Lung (tissue), 11 donors: ENCODE measurements at regions not wholly inside any gene's neighbourhood (a gene's known extent, or its start where the extent isn't known, plus 50 kb on each side); places are given as distances from the start of the nearest gene placed in this dataset.

ENCODE experiments used
- ATAC-seq: fragments of 200-7000 bp; cut with Tn5 transposase; one replicate; pipeline ENCODE4 v1.9.1; 2020; ENCODE audit warnings: moderate number of reproducible peaks; ENCODE audit not compliant: insufficient read depth, low FRiP score
- DNase-seq, 3 donors: peaks; one replicate each; pipeline ENCODE4 v3.0.0-alpha.2; 2013 to 2017
- H3K27ac ChIP-seq, 2 donors: one replicate each; pipeline ENCODE4 v1.5.1; 2013; ENCODE audit warnings: mild to moderate bottlenecking in 2 of 2, moderate library complexity in 2 of 2, control low read depth in 1 of 2, inconsistent platforms in 1 of 2, low read depth in 1 of 2, low read length in 1 of 2
- H3K27me3 ChIP-seq, 3 donors: one replicate each; pipeline ENCODE4 v1.5.1; 2013; ENCODE audit warnings: low read length in 2 of 3; ENCODE audit not compliant: control insufficient read depth in 3 of 3, insufficient read depth in 3 of 3
- H3K36me3 ChIP-seq, 4 donors: one replicate each; pipeline ENCODE4 v1.5.1; 2013; ENCODE audit warnings: low read length in 4 of 4, mild to moderate bottlenecking in 1 of 4, moderate library complexity in 1 of 4; ENCODE audit not compliant: control insufficient read depth in 4 of 4, insufficient read depth in 4 of 4
- H3K4me1 ChIP-seq, 5 donors: one replicate each; pipeline ENCODE4 v1.5.1; 2013; ENCODE audit warnings: low read length in 5 of 5, mild to moderate bottlenecking in 2 of 5, moderate library complexity in 1 of 5; ENCODE audit not compliant: control insufficient read depth in 5 of 5, insufficient read depth in 5 of 5
- H3K4me3 ChIP-seq: one replicate; pipeline ENCODE4 v1.5.1; 2013; ENCODE audit warnings: mild to moderate bottlenecking, control low read depth, moderate library complexity
- H3K9ac ChIP-seq, 2 donors: one replicate each; pipeline ENCODE4 v1.5.1; 2013; ENCODE audit warnings: low read length in 2 of 2, control low read depth in 1 of 2; ENCODE audit not compliant: insufficient read depth in 1 of 2
- H3K9me3 ChIP-seq, 4 donors: one replicate each; pipeline ENCODE4 v1.5.1; 2013; ENCODE audit warnings: low read length in 3 of 4, mild to moderate bottlenecking in 1 of 4, moderate library complexity in 1 of 4; ENCODE audit not compliant: control insufficient read depth in 4 of 4, insufficient read depth in 3 of 4
- WGBS, 2 donors: extraction: QIAGEN DNeasy Blood & Tissue Kit; methylation state at CpG; one replicate each; pipeline ENCODE4 v1.1.7; 2013; 5-methylcytosine and 5-hydroxymethylcytosine counted together
- TF ChIP-seq, protein P1 (sequence below): IDR thresholded peaks from 2 replicates; pipeline ENCODE4 v1.5.1; 2012; ENCODE audit warnings: mild to moderate bottlenecking; ENCODE audit errors: control extremely low read depth, extremely low read depth
- donor health status: control.
- donor health status: control.
- donor health status: Bipolar disorder and iron deficiency.
- donor health status: healthy.
- donor health status: DM: yes; HTN: yes; CAD: no.

DNA sequence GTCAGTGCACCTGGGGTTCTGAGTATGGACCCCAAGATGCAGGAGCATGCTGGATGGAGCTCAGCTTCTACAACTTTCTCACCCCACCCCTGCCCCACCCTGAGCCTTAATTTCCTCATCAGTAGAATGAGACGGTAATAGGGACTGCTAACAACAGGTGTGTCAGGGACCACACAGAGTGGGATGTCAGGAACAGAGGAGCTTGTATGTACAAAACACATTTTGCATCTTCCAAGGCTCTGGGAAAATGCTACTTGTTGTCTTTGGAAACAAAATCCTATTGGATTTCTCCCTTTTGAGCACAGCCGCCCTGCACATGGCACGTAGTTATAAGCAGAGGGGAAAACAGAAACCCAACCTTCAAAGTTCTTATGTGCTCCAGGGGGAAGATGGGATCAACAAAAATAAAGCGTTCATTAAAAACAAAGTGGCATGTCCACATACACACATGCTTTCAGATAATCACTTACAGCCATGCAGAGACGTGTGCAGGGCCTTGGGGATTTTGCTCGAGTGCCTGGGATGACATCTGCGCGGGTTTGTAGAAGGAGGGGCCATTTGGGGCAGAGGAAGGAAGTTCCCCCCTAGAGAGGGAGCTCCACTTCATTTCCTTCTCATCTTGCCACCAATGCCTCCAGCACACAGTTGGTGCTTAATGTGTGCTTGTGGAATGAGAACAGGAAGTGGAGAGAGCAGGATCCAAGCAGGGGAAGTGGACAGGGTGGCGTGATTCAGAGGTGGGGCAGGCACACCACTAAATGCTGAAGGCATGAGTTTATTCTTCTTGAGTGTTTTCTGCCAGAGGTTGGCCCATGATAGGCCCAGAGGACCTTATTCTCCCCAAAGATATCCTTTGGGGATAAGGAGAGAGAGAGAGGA lies 138.9 kb downstream of the SMIM20 start:
- Histone ChIP-seq H3K9me3 (no peaks in the 10 kb centered on the region), H3K27ac (no peak overlapping the region), H3K9ac (no peak overlapping the region), H3K27me3 (no peaks in the 10 kb centered on the region), H3K36me3 (no peaks in the 10 kb centered on the region), H3K4me3 (no peak overlapping the region), H3K4me1 (peaks cover 0 to 34% (median 0%) of the 10 kb centered on the region in 5 donors)
- 63 to 65% methylated on average over 9 of the region's 9 CpGs for WGBS, 2 donors
- ATAC-seq = no peak
- DNase-seq = no peak
- TF ChIP-seq, protein P1, sequence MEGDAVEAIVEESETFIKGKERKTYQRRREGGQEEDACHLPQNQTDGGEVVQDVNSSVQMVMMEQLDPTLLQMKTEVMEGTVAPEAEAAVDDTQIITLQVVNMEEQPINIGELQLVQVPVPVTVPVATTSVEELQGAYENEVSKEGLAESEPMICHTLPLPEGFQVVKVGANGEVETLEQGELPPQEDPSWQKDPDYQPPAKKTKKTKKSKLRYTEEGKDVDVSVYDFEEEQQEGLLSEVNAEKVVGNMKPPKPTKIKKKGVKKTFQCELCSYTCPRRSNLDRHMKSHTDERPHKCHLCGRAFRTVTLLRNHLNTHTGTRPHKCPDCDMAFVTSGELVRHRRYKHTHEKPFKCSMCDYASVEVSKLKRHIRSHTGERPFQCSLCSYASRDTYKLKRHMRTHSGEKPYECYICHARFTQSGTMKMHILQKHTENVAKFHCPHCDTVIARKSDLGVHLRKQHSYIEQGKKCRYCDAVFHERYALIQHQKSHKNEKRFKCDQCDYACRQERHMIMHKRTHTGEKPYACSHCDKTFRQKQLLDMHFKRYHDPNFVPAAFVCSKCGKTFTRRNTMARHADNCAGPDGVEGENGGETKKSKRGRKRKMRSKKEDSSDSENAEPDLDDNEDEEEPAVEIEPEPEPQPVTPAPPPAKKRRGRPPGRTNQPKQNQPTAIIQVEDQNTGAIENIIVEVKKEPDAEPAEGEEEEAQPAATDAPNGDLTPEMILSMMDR = no peak

DNA sequence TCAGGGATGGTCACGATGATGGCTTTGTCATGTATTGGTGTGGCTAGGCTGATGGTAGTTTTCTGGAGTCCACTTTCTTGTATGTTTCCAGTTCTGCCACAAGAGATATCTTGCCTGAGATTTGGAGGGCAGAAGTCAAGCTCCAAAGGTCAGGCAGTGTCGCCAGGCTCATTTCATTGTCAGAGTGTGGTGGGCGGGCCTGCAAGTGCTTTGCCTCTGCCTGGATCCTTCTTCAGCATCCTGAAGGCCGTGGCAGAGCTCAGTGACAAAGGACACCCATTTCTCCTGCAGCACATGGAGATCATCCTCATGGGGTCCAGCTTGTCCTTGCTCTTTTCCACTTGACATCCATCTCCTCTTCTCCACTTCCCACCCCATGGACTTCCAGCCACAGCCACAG lies 139.7 kb downstream of the SMIM20 start:
- no peak overlapping the region for H3K4me3 ChIP-seq
- H3K4me1 ChIP-seq = peaks cover 0 to 31% (median 3%) of the 10 kb centered on the region in 5 donors
- ATAC-seq (no peak), DNase-seq (no peak)
- TF ChIP-seq, protein P1 = no peak
- H3K27ac ChIP-seq = no peak overlapping the region
- H3K9ac ChIP-seq = no peak overlapping the region
- no peaks in the 10 kb centered on the region for H3K27me3 ChIP-seq
- H3K36me3 ChIP-seq = no peaks in the 10 kb centered on the region
- H3K9me3 ChIP-seq = no peaks in the 10 kb centered on the region
- 84% methylated on average over 4 of the region's 4 CpGs for WGBS, 2 donors

DNA sequence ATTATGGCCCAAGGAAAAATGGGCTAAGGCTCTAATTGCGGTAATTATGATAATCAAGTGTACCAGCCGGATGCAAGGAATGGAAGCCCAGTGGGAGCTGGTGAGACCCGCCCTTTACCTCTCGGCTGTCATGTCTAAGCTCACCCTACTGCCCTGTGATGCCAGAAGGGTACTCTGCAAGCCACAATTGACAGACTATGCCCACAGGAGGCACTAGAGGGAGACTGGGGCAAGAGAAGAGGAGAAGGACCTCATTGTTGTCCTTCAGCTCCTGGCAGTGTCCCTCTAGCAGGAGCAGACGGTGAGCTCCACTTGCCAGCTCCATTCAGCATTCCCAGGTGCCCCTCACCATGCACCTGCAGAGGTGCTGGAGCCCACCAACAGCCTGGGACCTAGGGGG lies 141.8 kb downstream of the SMIM20 start:
- TF ChIP-seq, protein P1 = no peak

More for the DNA sequence above, 141.8 kb downstream of the SMIM20 start:
- Histone ChIP-seq H3K36me3 (no peaks in the 10 kb centered on the region), H3K4me3 (no peak overlapping the region), H3K27me3 (no peaks in the 10 kb centered on the region), H3K9me3 (peaks cover 0 to 8% (median 0%) of the 10 kb centered on the region in 4 donors), H3K9ac (no peak overlapping the region), H3K4me1 (peaks cover 0 to 12% (median 3%) of the 10 kb centered on the region in 5 donors), H3K27ac (no peak overlapping the region)
- WGBS, 2 donors = 91 to 93% methylated on average over 5 of the region's 5 CpGs
- ATAC-seq (no peak), DNase-seq (no peak)
